Neural cell (in vitro differentiated cells): ENCODE measurements at regions not wholly inside any gene's neighbourhood (a gene's known extent, or its start where the extent isn't known, plus 50 kb on each side); places are given as distances from the start of the nearest gene placed in this dataset.

ENCODE experiments used
- H2AFZ ChIP-seq: fragments of 200-600, 300-800 bp; sonication (generic), shearing (Covaris generic); 2 replicates; pipeline ENCODE4 v1.6.0; 2014; ENCODE audit warnings: low read depth, mild to moderate bottlenecking, antibody characterized with exemption, low read length, moderate library complexity
- H3F3A ChIP-seq: fragments of 200-600 bp; shearing (Covaris generic); 2 replicates; pipeline ENCODE4 v1.6.1; 2016; ENCODE audit warnings: mild to moderate bottlenecking, moderate library complexity, mixed read lengths, antibody characterized with exemption, low read length; ENCODE audit not compliant: insufficient read depth, poor library complexity, severe bottlenecking
- H3K27ac ChIP-seq: fragments of 200-600, 300-800 bp; sonication (generic), shearing (Covaris generic); 2 replicates; pipeline ENCODE4 v1.5.1; 2014; ENCODE audit warnings: mild to moderate bottlenecking, low read length, moderate library complexity
- H3K27me3 ChIP-seq: fragments of 300-800, 200-600 bp; sonication (generic), shearing (Covaris generic); 2 replicates; pipeline ENCODE4 v1.6.0; 2014; ENCODE audit warnings: mild to moderate bottlenecking, low read depth, low read length, moderate library complexity; ENCODE audit not compliant: insufficient read depth
- H3K36me3 ChIP-seq: fragments of 300-800, 200-600 bp; sonication (generic), shearing (Covaris generic); 2 replicates; pipeline ENCODE4 v1.5.1; 2014; ENCODE audit warnings: mild to moderate bottlenecking, antibody characterized with exemption, low read length, moderate library complexity; ENCODE audit not compliant: insufficient read depth
- H3K4me2 ChIP-seq: fragments of 300-800, 200-600 bp; sonication (generic), shearing (Covaris generic); 2 replicates; pipeline ENCODE4 v1.6.0; 2014; ENCODE audit warnings: mild to moderate bottlenecking, low read length
- H3K4me3 ChIP-seq: fragments of 300-800, 200-600 bp; sonication (generic), shearing (Covaris generic); 2 replicates; pipeline ENCODE4 v1.5.1; 2014; ENCODE audit warnings: mild to moderate bottlenecking, low read length, moderate library complexity
- H3K79me2 ChIP-seq: fragments of 200-600 bp; shearing (Covaris generic); replicated peaks from 2 replicates; pipeline ENCODE4 v1.6.0; 2014; ENCODE audit warnings: mild to moderate bottlenecking, low read length, moderate library complexity; ENCODE audit not compliant: insufficient read depth
- H3K9ac ChIP-seq: fragments of 300-800, 200-600 bp; sonication (generic), shearing (Covaris generic); 2 replicates; pipeline ENCODE4 v1.6.1; 2016; ENCODE audit warnings: mild to moderate bottlenecking, low read length, mixed read lengths
- H3K9me2 ChIP-seq: fragments of 200-600 bp; shearing (Covaris generic); 2 replicates; pipeline ENCODE4 v1.6.1; 2016; ENCODE audit warnings: mild to moderate bottlenecking, low read length, mixed read lengths; ENCODE audit not compliant: insufficient read depth
- H3K9me3 ChIP-seq: fragments of 200-600, 300-800 bp; sonication (generic), shearing (Covaris generic); 2 replicates; pipeline ENCODE4 v1.6.1; 2016; ENCODE audit warnings: mild to moderate bottlenecking, mixed run types, low read length, moderate library complexity, mixed read lengths
- H4K20me1 ChIP-seq: fragments of 200-600 bp; shearing (Covaris generic); 2 replicates; pipeline ENCODE4 v1.6.1; 2016; ENCODE audit warnings: mild to moderate bottlenecking, mixed run types; ENCODE audit not compliant: insufficient read depth
- EP300 ChIP-seq: fragments of 450-650 bp; conservative IDR thresholded peaks from 2 replicates; pipeline ENCODE4 v1.6.1; 2014; ENCODE audit warnings: antibody characterized with exemption, mild to moderate bottlenecking, moderate library complexity; ENCODE audit not compliant: poor library complexity, severe bottlenecking
- EZH2 ChIP-seq: fragments of 200-600, 300-800 bp; shearing (Covaris generic), sonication (generic); IDR thresholded peaks from 2 replicates; pipeline ENCODE4 v1.6.1; 2014; ENCODE audit warnings: antibody characterized with exemption, low read length, borderline replicate concordance, mild to moderate bottlenecking; ENCODE audit not compliant: insufficient read depth, poor library complexity, severe bottlenecking
- MXI1 ChIP-seq: fragments of 450-650 bp; conservative IDR thresholded peaks from 2 replicates; pipeline ENCODE4 v1.6.1; 2014; ENCODE audit warnings: antibody characterized with exemption, mild to moderate bottlenecking; ENCODE audit not compliant: poor library complexity, severe bottlenecking
- POLR2AphosphoS5 ChIP-seq: IDR thresholded peaks from 2 replicates; pipeline ENCODE4 v1.6.1; 2012
- RAD21 ChIP-seq: fragments of 450-650 bp; conservative IDR thresholded peaks from 2 replicates; pipeline ENCODE4 v1.6.1; 2014; ENCODE audit warnings: antibody characterized with exemption, mild to moderate bottlenecking, moderate library complexity
- SMC3 ChIP-seq: fragments of 450-650 bp; conservative IDR thresholded peaks from 2 replicates; pipeline ENCODE4 v1.6.1; 2014; ENCODE audit warnings: antibody characterized with exemption, mild to moderate bottlenecking, moderate library complexity; ENCODE audit not compliant: poor library complexity
- TAF1 ChIP-seq: IDR thresholded peaks from 2 replicates; pipeline ENCODE4 v1.6.1; 2012; ENCODE audit warnings: low read depth
- TF ChIP-seq, protein P1 (sequence below): fragments of 450-650 bp; IDR thresholded peaks from 2 replicates; pipeline ENCODE4 v1.5.1; 2014; ENCODE audit warnings: antibody characterized with exemption, mild to moderate bottlenecking, moderate library complexity; ENCODE audit not compliant: poor library complexity, severe bottlenecking
- TF ChIP-seq, protein P2 (sequence below): IDR thresholded peaks from 2 replicates; pipeline ENCODE4 v1.6.1; 2012; ENCODE audit warnings: borderline replicate concordance

- Histone ChIP-seq H3F3A (no peaks in the 10 kb centered on the region), H3K27ac (no peak overlapping the region), H3K27me3 (no peaks in the 10 kb centered on the region), H2AFZ (no peak overlapping the region), H4K20me1 (no peaks in the 10 kb centered on the region), H3K9ac (no peak overlapping the region), H3K9me2 (no peaks in the 10 kb centered on the region), H3K4me3 (no peak overlapping the region), H3K79me2 (no peaks in the 10 kb centered on the region), H3K9me3 (no peaks in the 10 kb centered on the region), H3K4me2 (no peak overlapping the region), H3K36me3 (no peaks in the 10 kb centered on the region)
- TF ChIP-seq, protein P1, sequence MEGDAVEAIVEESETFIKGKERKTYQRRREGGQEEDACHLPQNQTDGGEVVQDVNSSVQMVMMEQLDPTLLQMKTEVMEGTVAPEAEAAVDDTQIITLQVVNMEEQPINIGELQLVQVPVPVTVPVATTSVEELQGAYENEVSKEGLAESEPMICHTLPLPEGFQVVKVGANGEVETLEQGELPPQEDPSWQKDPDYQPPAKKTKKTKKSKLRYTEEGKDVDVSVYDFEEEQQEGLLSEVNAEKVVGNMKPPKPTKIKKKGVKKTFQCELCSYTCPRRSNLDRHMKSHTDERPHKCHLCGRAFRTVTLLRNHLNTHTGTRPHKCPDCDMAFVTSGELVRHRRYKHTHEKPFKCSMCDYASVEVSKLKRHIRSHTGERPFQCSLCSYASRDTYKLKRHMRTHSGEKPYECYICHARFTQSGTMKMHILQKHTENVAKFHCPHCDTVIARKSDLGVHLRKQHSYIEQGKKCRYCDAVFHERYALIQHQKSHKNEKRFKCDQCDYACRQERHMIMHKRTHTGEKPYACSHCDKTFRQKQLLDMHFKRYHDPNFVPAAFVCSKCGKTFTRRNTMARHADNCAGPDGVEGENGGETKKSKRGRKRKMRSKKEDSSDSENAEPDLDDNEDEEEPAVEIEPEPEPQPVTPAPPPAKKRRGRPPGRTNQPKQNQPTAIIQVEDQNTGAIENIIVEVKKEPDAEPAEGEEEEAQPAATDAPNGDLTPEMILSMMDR: no peak
- TF ChIP-seq MXI1 (no peak), SMC3 (no peak), EZH2 (no peak), TAF1 (no peak), POLR2AphosphoS5 (no peak), EP300 (no peak), RAD21 (no peak)
- TF ChIP-seq, protein P2, sequence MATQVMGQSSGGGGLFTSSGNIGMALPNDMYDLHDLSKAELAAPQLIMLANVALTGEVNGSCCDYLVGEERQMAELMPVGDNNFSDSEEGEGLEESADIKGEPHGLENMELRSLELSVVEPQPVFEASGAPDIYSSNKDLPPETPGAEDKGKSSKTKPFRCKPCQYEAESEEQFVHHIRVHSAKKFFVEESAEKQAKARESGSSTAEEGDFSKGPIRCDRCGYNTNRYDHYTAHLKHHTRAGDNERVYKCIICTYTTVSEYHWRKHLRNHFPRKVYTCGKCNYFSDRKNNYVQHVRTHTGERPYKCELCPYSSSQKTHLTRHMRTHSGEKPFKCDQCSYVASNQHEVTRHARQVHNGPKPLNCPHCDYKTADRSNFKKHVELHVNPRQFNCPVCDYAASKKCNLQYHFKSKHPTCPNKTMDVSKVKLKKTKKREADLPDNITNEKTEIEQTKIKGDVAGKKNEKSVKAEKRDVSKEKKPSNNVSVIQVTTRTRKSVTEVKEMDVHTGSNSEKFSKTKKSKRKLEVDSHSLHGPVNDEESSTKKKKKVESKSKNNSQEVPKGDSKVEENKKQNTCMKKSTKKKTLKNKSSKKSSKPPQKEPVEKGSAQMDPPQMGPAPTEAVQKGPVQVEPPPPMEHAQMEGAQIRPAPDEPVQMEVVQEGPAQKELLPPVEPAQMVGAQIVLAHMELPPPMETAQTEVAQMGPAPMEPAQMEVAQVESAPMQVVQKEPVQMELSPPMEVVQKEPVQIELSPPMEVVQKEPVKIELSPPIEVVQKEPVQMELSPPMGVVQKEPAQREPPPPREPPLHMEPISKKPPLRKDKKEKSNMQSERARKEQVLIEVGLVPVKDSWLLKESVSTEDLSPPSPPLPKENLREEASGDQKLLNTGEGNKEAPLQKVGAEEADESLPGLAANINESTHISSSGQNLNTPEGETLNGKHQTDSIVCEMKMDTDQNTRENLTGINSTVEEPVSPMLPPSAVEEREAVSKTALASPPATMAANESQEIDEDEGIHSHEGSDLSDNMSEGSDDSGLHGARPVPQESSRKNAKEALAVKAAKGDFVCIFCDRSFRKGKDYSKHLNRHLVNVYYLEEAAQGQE: no peak
Measured at GRCh38 chr13:80006940-80007339, 334.0 kb downstream of the SPRY2 start.

DNA sequence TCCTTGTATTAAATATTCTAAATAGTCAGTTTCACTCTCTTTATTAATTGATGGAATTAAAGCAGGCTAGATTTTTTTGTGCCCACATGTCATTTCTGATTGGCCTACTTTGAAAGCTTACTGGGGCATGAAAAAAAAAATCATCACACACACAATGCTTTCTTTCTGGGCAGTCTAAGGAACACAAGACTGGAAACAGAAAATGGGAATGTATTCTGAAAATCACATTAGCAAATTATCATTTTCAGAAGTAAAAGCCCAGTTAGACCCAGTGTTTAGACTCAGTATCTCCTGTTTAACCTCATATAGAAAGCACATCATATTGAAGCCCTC is 339.4 kb downstream of the SPRY2 start:
- Histone ChIP-seq H3K36me3 (no peaks in the 10 kb centered on the region), H3K4me2 (no peak overlapping the region), H3K9ac (no peak overlapping the region), H3K79me2 (no peaks in the 10 kb centered on the region), H4K20me1 (no peaks in the 10 kb centered on the region), H2AFZ (no peak overlapping the region), H3F3A (no peaks in the 10 kb centered on the region), H3K27me3 (no peaks in the 10 kb centered on the region), H3K9me2 (no peaks in the 10 kb centered on the region), H3K9me3 (no peaks in the 10 kb centered on the region), H3K4me3 (no peak overlapping the region), H3K27ac (no peak overlapping the region)
- TF ChIP-seq EP300: no peak
- TF ChIP-seq RAD21: no peak
- no peak for TF ChIP-seq POLR2AphosphoS5
- no peak for TF ChIP-seq SMC3
- no peak for TF ChIP-seq EZH2
- TF ChIP-seq, protein P1: no peak
- TF ChIP-seq MXI1: no peak
- TF ChIP-seq TAF1: no peak
- TF ChIP-seq, protein P2: no peak
